HCT116 (cell line): ENCODE measurements at regions not wholly inside any gene's neighbourhood (a gene's known extent, or its start where the extent isn't known, plus 50 kb on each side); places are given as distances from the start of the nearest gene placed in this dataset.

Source experiments
- MAX ChIP-seq: IDR thresholded peaks from 2 replicates; pipeline ENCODE4 v1.6.1; 2012
- POLR2A ChIP-seq: IDR thresholded peaks from 2 replicates; pipeline ENCODE4 v1.7.0; 2011; ENCODE audit warnings: borderline replicate concordance; ENCODE audit not compliant: insufficient read depth, insufficient read length; ENCODE audit errors: extremely low read depth
- POLR2AphosphoS5 ChIP-seq: IDR thresholded peaks from 2 replicates; pipeline ENCODE4 v1.6.1; 2011; ENCODE audit warnings: mild to moderate bottlenecking, low read depth, low read length, moderate library complexity
- REST ChIP-seq: IDR thresholded peaks from 2 replicates; pipeline ENCODE4 v1.6.1; 2012; ENCODE audit warnings: low read depth
- SIN3A ChIP-seq: IDR thresholded peaks from 2 replicates; pipeline ENCODE4 v1.6.1; 2012; ENCODE audit warnings: low read depth
- ZNF274 ChIP-seq: fragments of 200-500 bp; sonication (Bioruptor generic); IDR thresholded peaks from 2 replicates; pipeline ENCODE4 v1.6.1; 2014; ENCODE audit warnings: mild to moderate bottlenecking, low read depth, low read length, inconsistent platforms
- TF ChIP-seq, protein P1 (sequence below), 3 experiments: fragments of 200-600 bp in 1 of 3; sonication (generic) in 1 of 3; IDR thresholded peaks in 2 of 3; conservative IDR thresholded peaks in 1 of 3; 2 replicates each; pipeline ENCODE4 v1.5.1; 2012 to 2017; ENCODE audit warnings: low read depth in 2 of 3, low read length in 2 of 3, antibody characterized with exemption in 1 of 3, borderline replicate concordance in 1 of 3, control low read depth in 1 of 3, mild to moderate bottlenecking in 1 of 3, mixed read lengths in 1 of 3, mixed run types in 1 of 3, moderate library complexity in 1 of 3; ENCODE audit not compliant: insufficient read depth in 1 of 3
- TF ChIP-seq, protein P2 (sequence below): IDR thresholded peaks from 2 replicates; pipeline ENCODE4 v1.6.1; 2011; ENCODE audit warnings: mild to moderate bottlenecking, low read length, moderate library complexity; ENCODE audit not compliant: insufficient replicate concordance; ENCODE audit errors: extremely low read depth

DNA sequence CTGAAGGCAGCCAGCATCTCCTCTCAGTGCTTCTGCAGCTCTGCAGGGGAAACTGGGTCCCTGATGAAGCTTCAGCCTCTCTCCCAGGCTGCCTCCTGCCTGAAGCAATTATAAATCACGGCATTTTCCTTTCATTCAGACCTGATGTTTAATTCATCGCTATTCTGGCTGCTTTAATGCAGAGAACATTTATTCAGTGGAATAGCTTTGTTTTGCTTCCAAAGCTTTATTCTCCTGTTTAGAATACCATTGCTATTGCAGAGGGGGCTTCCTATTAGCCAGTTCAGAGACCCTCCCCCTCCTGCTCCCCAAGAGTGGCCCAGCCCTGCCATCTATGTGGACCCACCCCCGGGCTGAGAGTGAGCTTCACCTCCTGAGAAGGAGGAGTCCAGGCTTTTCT is 255.6 kb downstream of the LRFN2 start:
- TF ChIP-seq, protein P1, sequence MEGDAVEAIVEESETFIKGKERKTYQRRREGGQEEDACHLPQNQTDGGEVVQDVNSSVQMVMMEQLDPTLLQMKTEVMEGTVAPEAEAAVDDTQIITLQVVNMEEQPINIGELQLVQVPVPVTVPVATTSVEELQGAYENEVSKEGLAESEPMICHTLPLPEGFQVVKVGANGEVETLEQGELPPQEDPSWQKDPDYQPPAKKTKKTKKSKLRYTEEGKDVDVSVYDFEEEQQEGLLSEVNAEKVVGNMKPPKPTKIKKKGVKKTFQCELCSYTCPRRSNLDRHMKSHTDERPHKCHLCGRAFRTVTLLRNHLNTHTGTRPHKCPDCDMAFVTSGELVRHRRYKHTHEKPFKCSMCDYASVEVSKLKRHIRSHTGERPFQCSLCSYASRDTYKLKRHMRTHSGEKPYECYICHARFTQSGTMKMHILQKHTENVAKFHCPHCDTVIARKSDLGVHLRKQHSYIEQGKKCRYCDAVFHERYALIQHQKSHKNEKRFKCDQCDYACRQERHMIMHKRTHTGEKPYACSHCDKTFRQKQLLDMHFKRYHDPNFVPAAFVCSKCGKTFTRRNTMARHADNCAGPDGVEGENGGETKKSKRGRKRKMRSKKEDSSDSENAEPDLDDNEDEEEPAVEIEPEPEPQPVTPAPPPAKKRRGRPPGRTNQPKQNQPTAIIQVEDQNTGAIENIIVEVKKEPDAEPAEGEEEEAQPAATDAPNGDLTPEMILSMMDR (IDR thresholded peaks at IDR 0.05 in 2 of 3, conservative IDR thresholded peaks at IDR 0.05 in 1 of 3; ENCODE audit: borderline replicate concordance in 1 of 3, insufficient read depth in 1 of 3, low read depth in 2 of 3, low read length in 2 of 3): no peak
- TF ChIP-seq MAX (no peak), POLR2A (no peak), POLR2AphosphoS5 (no peak), REST (no peak), SIN3A (no peak), ZNF274 (no peak)
- TF ChIP-seq, protein P2, sequence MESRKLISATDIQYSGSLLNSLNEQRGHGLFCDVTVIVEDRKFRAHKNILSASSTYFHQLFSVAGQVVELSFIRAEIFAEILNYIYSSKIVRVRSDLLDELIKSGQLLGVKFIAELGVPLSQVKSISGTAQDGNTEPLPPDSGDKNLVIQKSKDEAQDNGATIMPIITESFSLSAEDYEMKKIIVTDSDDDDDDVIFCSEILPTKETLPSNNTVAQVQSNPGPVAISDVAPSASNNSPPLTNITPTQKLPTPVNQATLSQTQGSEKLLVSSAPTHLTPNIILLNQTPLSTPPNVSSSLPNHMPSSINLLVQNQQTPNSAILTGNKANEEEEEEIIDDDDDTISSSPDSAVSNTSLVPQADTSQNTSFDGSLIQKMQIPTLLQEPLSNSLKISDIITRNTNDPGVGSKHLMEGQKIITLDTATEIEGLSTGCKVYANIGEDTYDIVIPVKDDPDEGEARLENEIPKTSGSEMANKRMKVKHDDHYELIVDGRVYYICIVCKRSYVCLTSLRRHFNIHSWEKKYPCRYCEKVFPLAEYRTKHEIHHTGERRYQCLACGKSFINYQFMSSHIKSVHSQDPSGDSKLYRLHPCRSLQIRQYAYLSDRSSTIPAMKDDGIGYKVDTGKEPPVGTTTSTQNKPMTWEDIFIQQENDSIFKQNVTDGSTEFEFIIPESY: no peak
